Keratinocyte (primary cell): ENCODE measurements at regions not wholly inside any gene's neighbourhood (a gene's known extent, or its start where the extent isn't known, plus 50 kb on each side); places are given as distances from the start of the nearest gene placed in this dataset.

Source experiments
- DNase-seq: peaks from one replicate; pipeline ENCODE4 v3.0.0-alpha.2; 2011; ENCODE audit warnings: low read depth, missing footprints, low spot score
- FAIRE-seq: peaks from 2 replicates; lab custom pipeline; 2011; peaks lifted over from hg19 to GRCh38; lab: Jason Lieb, UNC
- H2AFZ ChIP-seq: 2 replicates; pipeline ENCODE4 v1.6.0; 2012; ENCODE audit warnings: low read length, control low read depth, inconsistent platforms; ENCODE audit not compliant: control insufficient read depth
- H3K27ac ChIP-seq: 2 replicates; pipeline ENCODE4 v1.5.1; 2011; ENCODE audit warnings: low read length; ENCODE audit not compliant: control insufficient read depth, insufficient read depth
- H3K27me3 ChIP-seq: 3 replicates; pipeline ENCODE4 v1.6.0; 2011; ENCODE audit warnings: low read length; ENCODE audit not compliant: control insufficient read depth, insufficient read depth; ENCODE audit errors: extremely low read depth
- H3K36me3 ChIP-seq, 2 experiments: 2 replicates in 1 of 2; 3 replicates in 1 of 2; pipeline ENCODE4 v1.5.1; 2011; ENCODE audit warnings: low read length in 2 of 2, mild to moderate bottlenecking in 1 of 2; ENCODE audit not compliant: control insufficient read depth in 2 of 2, insufficient read depth in 2 of 2; ENCODE audit errors: extremely low read depth in 1 of 2
- H3K4me1 ChIP-seq: 3 replicates; pipeline ENCODE4 v1.5.1; 2011; ENCODE audit warnings: low read length; ENCODE audit not compliant: control insufficient read depth, insufficient read depth; ENCODE audit errors: extremely low read depth
- H3K4me2 ChIP-seq: 3 replicates; pipeline ENCODE4 v1.6.0; 2011; ENCODE audit warnings: low read depth, low read length; ENCODE audit not compliant: control insufficient read depth, insufficient read depth; ENCODE audit errors: extremely low read depth
- H3K4me3 ChIP-seq, 3 experiments: fragments of 200-600 bp in 1 of 3; sonication (generic) in 1 of 3; 2 replicates in 2 of 3; 3 replicates in 1 of 3; pipeline ENCODE4 v1.5.1; 2011 to 2016; ENCODE audit warnings: low read length in 3 of 3, mild to moderate bottlenecking in 3 of 3, control low read depth in 2 of 3, inconsistent platforms in 1 of 3, low read depth in 1 of 3, mixed read lengths in 1 of 3, mixed run types in 1 of 3, moderate library complexity in 1 of 3; ENCODE audit not compliant: control insufficient read depth in 2 of 3, insufficient read depth in 2 of 3; ENCODE audit errors: extremely low read depth in 1 of 3
- H3K79me2 ChIP-seq: 2 replicates; pipeline ENCODE4 v1.6.0; 2012; ENCODE audit warnings: low read length; ENCODE audit not compliant: control insufficient read depth, insufficient read depth
- H3K9ac ChIP-seq: 3 replicates; pipeline ENCODE4 v1.6.0; 2011; ENCODE audit warnings: low read length; ENCODE audit not compliant: control insufficient read depth, insufficient read depth; ENCODE audit errors: extremely low read depth
- H3K9me1 ChIP-seq: 3 replicates; pipeline ENCODE4 v1.6.0; 2011; ENCODE audit warnings: low read length; ENCODE audit not compliant: control insufficient read depth, insufficient read depth; ENCODE audit errors: extremely low read depth
- H3K9me3 ChIP-seq: 2 replicates; pipeline ENCODE4 v1.5.1; 2012; ENCODE audit warnings: low read depth, low read length; ENCODE audit not compliant: control insufficient read depth
- H4K20me1 ChIP-seq: 3 replicates; pipeline ENCODE4 v1.6.0; 2011; ENCODE audit warnings: low read length; ENCODE audit not compliant: control insufficient read depth, insufficient read depth; ENCODE audit errors: extremely low read depth
- CTCF ChIP-seq, 3 experiments: IDR thresholded peaks in 1 of 3; conservative IDR thresholded peaks in 1 of 3; optimal IDR thresholded peaks in 1 of 3; 2 replicates in 2 of 3; 3 replicates in 1 of 3; pipeline versions ENCODE3 to v1.5.1; 2011; ENCODE audit warnings: low read length in 3 of 3, mild to moderate bottlenecking in 3 of 3, moderate library complexity in 2 of 3, control low read depth in 1 of 3, inconsistent platforms in 1 of 3; ENCODE audit not compliant: insufficient read depth in 2 of 3; ENCODE audit errors: extremely low read depth in 1 of 3
- EZH2 ChIP-seq: IDR thresholded peaks from one replicate; pipeline ENCODE4 v1.6.1; 2012; ENCODE audit warnings: inconsistent platforms, mild to moderate bottlenecking, low read length, moderate library complexity
- dilution Hi-C: fragments of 300-500 bp; cut with MboI; formaldehyde crosslinking; loops from one replicate; pipeline ENCODE4 v1.7.0; 2020; ENCODE audit warnings: low sequenced_read_pairs; ENCODE audit not compliant: extremely low pct_ligation_motif_present

GRCh38 chr14:71538288-71538687 lies 393.9 kb upstream of the RGS6 start:
- TF ChIP-seq CTCF (optimal IDR thresholded peaks at IDR 0.05 in 1 of 3, IDR thresholded peaks at IDR 0.05 in 1 of 3, conservative IDR thresholded peaks at IDR 0.05 in 1 of 3; ENCODE audit: extremely low read depth in 1 of 3, insufficient read depth in 2 of 3, low read length in 3 of 3) (no peak), EZH2 (no peak)
- Histone ChIP-seq H3K36me3 (no peaks in the 10 kb centered on the region), H3K9ac (no peak overlapping the region), H3K27ac (no peak overlapping the region), H3K9me1 (no peaks in the 10 kb centered on the region), H2AFZ (no peak overlapping the region), H3K4me1 (no peaks in the 10 kb centered on the region), H3K4me2 (no peak overlapping the region), H3K27me3 (no peaks in the 10 kb centered on the region), H3K4me3 (no peak overlapping the region), H3K79me2 (peaks cover 3% of the 10 kb centered on the region), H3K9me3 (no peaks in the 10 kb centered on the region), H4K20me1 (no peaks in the 10 kb centered on the region)
- DNase-seq (no peak), FAIRE-seq (no peak)
- dilution Hi-C loops: no loop called here

DNA sequence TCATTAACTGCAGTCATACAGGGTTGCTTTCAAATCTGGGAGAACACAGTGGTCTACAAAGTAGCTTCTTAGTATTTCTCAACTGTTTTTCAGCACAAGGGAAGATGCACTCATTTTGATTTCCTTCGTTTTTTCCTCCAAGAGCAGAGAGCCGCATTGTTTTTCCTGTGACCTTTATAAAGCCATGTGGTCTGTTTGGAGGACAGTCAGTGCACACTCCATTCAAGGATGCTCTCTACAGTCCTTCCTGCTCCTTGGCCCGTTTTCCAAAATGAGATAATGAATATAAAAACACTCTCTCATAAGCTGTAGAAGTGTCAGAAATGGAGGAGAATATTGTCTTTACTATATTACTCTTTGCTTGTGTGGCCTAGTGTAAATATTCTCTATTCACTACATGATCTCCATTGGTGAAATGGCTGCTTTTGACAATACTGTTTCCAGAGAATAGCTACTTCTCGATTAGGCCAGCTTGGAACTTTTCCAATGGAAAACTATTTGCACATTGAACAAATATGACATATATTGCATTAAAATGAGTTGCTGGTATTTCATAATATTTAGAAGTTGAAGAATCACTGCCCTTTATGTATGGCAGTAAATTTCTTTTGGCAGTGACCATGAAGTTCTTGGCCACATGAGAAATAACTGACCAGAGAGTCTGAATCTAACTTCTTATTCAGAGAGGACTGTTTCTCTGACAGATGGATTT lies 393.1 kb upstream of the RGS6 start:
- Histone ChIP-seq H3K4me2 (no peak overlapping the region), H2AFZ (no peak overlapping the region), H3K27ac (no peak overlapping the region), H3K9me3 (no peaks in the 10 kb centered on the region), H3K9me1 (no peaks in the 10 kb centered on the region), H3K4me3 (no peak overlapping the region), H3K36me3 (no peaks in the 10 kb centered on the region), H3K27me3 (no peaks in the 10 kb centered on the region), H3K79me2 (peaks cover 3% of the 10 kb centered on the region), H3K9ac (no peak overlapping the region), H3K4me1 (no peaks in the 10 kb centered on the region), H4K20me1 (no peaks in the 10 kb centered on the region)
- dilution Hi-C loops: no loop called here
- FAIRE-seq (no peak), DNase-seq (no peak)
- TF ChIP-seq CTCF (optimal IDR thresholded peaks at IDR 0.05 in 1 of 3, IDR thresholded peaks at IDR 0.05 in 1 of 3, conservative IDR thresholded peaks at IDR 0.05 in 1 of 3; ENCODE audit: extremely low read depth in 1 of 3, insufficient read depth in 2 of 3, low read length in 3 of 3) (no peak), EZH2 (no peak)
